HCT116 (cell line): ENCODE measurements at regions not wholly inside any gene's neighbourhood (a gene's known extent, or its start where the extent isn't known, plus 50 kb on each side); places are given as distances from the start of the nearest gene placed in this dataset.

Source experiments
- ATAC-seq: fragments of 200-7000 bp; cut with Tn5 transposase; 2 replicates; pipeline ENCODE4 v1.9.1; 2020; ENCODE audit warnings: mild to moderate bottlenecking, moderate library complexity
- BruUV-seq: library from RNA; stranded (reverse); fragments of 400-500 nt; replicated peaks from 2 replicates; lab custom pipeline; 2021; lab: Mats Ljungman, UMichigan
- CTCF ChIA-PET: fragments of 300-600 bp; sonication (Branson Sonifier 250); formaldehyde crosslinking; loops from one replicate; lab custom pipeline; 2021; ENCODE audit warnings: antibody characterized with exemption; lab: Charles Lee
- POLR2A ChIA-PET: fragments of 300-600, 350-600 bp; sonication (Branson Sonifier 250); formaldehyde crosslinking; loops from one replicate; lab custom pipeline; 2021; ENCODE audit warnings: antibody characterized with exemption; lab: Charles Lee
- RAD21 ChIA-PET, 2 experiments: fragments of 300-600 bp; sonication (Branson Sonifier 250); formaldehyde crosslinking; loops; one replicate each; lab custom pipeline; 2023; ENCODE audit warnings: low total read pairs in 2 of 2; ENCODE audit not compliant: uncharacterized antibody in 2 of 2, unreplicated experiment in 2 of 2, low non-redundant PET in 1 of 2; lab: Charles Lee
- DNase-seq: peaks from one replicate; pipeline ENCODE4 v3.0.0-alpha.2; 2010; ENCODE audit warnings: low read depth, low spot score
- H2AFZ ChIP-seq: fragments of 200-600 bp; shearing (Covaris generic), sonication (generic); 2 replicates; pipeline ENCODE4 v1.6.1; 2017; ENCODE audit warnings: low read depth, mixed run types, mixed read lengths, antibody characterized with exemption, low read length; ENCODE audit not compliant: poor library complexity, severe bottlenecking
- H3K27ac ChIP-seq: 2 replicates; pipeline ENCODE4 v1.5.1; 2012; ENCODE audit warnings: low read depth, low read length
- H3K27me3 ChIP-seq: fragments of 200-600 bp; sonication (generic); 2 replicates; pipeline ENCODE4 v1.6.1; 2016; ENCODE audit warnings: mixed run types, low read length, mixed read lengths; ENCODE audit not compliant: insufficient read depth
- H3K36me3 ChIP-seq, 2 experiments: fragments of 200-500 bp in 1 of 2; fragments of 200-600 bp in 1 of 2; sonication (Bioruptor generic) in 1 of 2; sonication (generic) in 1 of 2; 2 replicates each; pipeline versions ENCODE4 v1.5.1 to v1.6.1; 2014 to 2016; ENCODE audit warnings: low read length in 2 of 2, inconsistent platforms in 1 of 2, mixed read lengths in 1 of 2, mixed run types in 1 of 2; ENCODE audit not compliant: insufficient read depth in 2 of 2, control insufficient read depth in 1 of 2
- H3K4me1 ChIP-seq, 2 experiments: fragments of 200-600 bp in 1 of 2; sonication (generic) in 1 of 2; 2 replicates each; pipeline versions ENCODE4 v1.5.1 to v1.6.1; 2012 to 2017; ENCODE audit warnings: low read length in 2 of 2, inconsistent platforms in 1 of 2, mild to moderate bottlenecking in 1 of 2, mixed read lengths in 1 of 2, mixed run types in 1 of 2, moderate library complexity in 1 of 2; ENCODE audit not compliant: insufficient read depth in 2 of 2, control insufficient read depth in 1 of 2
- H3K4me2 ChIP-seq: fragments of 200-600 bp; sonication (generic); 2 replicates; pipeline ENCODE4 v1.6.1; 2017; ENCODE audit warnings: mixed run types, low read length, mixed read lengths
- H3K4me3 ChIP-seq, 2 experiments: fragments of 200-600 bp in 1 of 2; sonication (generic) in 1 of 2; replicated peaks in 1 of 2; 2 replicates each; pipeline ENCODE4 v1.5.1; 2011 to 2016; ENCODE audit warnings: low read length in 2 of 2, control low read depth in 1 of 2, low read depth in 1 of 2, mild to moderate bottlenecking in 1 of 2, mixed read lengths in 1 of 2, mixed run types in 1 of 2
- H3K79me2 ChIP-seq: fragments of 200-600 bp; sonication (generic); 2 replicates; pipeline ENCODE4 v1.6.1; 2017; ENCODE audit warnings: mild to moderate bottlenecking, mixed run types, low read length, moderate library complexity, mixed read lengths; ENCODE audit not compliant: insufficient read depth
- H3K9ac ChIP-seq: fragments of 200-600 bp; sonication (generic); 2 replicates; pipeline ENCODE4 v1.6.1; 2016; ENCODE audit warnings: low read length, mixed read lengths
- H3K9me2 ChIP-seq: fragments of 200-600 bp; sonication (generic), shearing (Covaris generic); 2 replicates; pipeline ENCODE4 v1.6.1; 2017; ENCODE audit warnings: mixed run types, mild to moderate bottlenecking, moderate library complexity; ENCODE audit not compliant: insufficient read depth
- H3K9me3 ChIP-seq, 2 experiments: fragments of 200-500 bp in 1 of 2; fragments of 200-600 bp in 1 of 2; sonication (Bioruptor generic) in 1 of 2; sonication (generic) in 1 of 2; 2 replicates each; pipeline ENCODE4 v1.6.1; 2014 to 2017; ENCODE audit warnings: low read length in 2 of 2, mixed read lengths in 2 of 2, inconsistent platforms in 1 of 2, low read depth in 1 of 2, mild to moderate bottlenecking in 1 of 2, mixed run types in 1 of 2, moderate library complexity in 1 of 2; ENCODE audit not compliant: control insufficient read depth in 1 of 2, insufficient read depth in 1 of 2
- H4K20me1 ChIP-seq: fragments of 200-600 bp; sonication (generic), shearing (Covaris generic); 2 replicates; pipeline ENCODE4 v1.6.1; 2017; ENCODE audit warnings: mixed run types, mild to moderate bottlenecking, moderate library complexity; ENCODE audit not compliant: insufficient read depth
- ELF1 ChIP-seq: IDR thresholded peaks from 2 replicates; pipeline ENCODE4 v1.6.1; 2012; ENCODE audit warnings: low read depth, borderline replicate concordance
- EZH2phosphoT487 ChIP-seq: fragments of 200-600 bp; IDR thresholded peaks from 2 replicates; pipeline ENCODE4 v1.6.1; 2018; ENCODE audit warnings: antibody characterized with exemption, borderline replicate concordance
- JUND ChIP-seq: IDR thresholded peaks from 2 replicates; pipeline ENCODE4 v1.6.1; 2012
- SIN3A ChIP-seq: IDR thresholded peaks from 2 replicates; pipeline ENCODE4 v1.6.1; 2012; ENCODE audit warnings: low read depth
- SRF ChIP-seq: IDR thresholded peaks from 2 replicates; pipeline ENCODE4 v1.6.1; 2012; ENCODE audit warnings: low read depth
- ZFX ChIP-seq: fragments of 450-650 bp; IDR thresholded peaks from 2 replicates; pipeline ENCODE4 v1.6.1; 2017
- intact Hi-C: fragments of 100-400 bp; cut with micrococcal nuclease; formaldehyde crosslinking; loops from 2 replicates; pipeline ENCODE4 v1.10.0; 2022
- TF ChIP-seq, protein P1 (sequence below): IDR thresholded peaks from 2 replicates; pipeline ENCODE4 v1.6.1; 2012
- TF ChIP-seq, protein P2 (sequence below): IDR thresholded peaks from 2 replicates; pipeline ENCODE4 v1.6.1; 2012
- TF ChIP-seq, protein P3 (sequence below), 3 experiments: fragments of 200-600 bp in 1 of 3; sonication (generic) in 1 of 3; IDR thresholded peaks in 2 of 3; conservative IDR thresholded peaks in 1 of 3; 2 replicates each; pipeline ENCODE4 v1.5.1; 2012 to 2017; ENCODE audit warnings: low read depth in 2 of 3, low read length in 2 of 3, antibody characterized with exemption in 1 of 3, borderline replicate concordance in 1 of 3, control low read depth in 1 of 3, mild to moderate bottlenecking in 1 of 3, mixed read lengths in 1 of 3, mixed run types in 1 of 3, moderate library complexity in 1 of 3; ENCODE audit not compliant: insufficient read depth in 1 of 3
- TF ChIP-seq, protein P4 (sequence below): IDR thresholded peaks from 2 replicates; pipeline ENCODE4 v1.6.1; 2012; ENCODE audit warnings: low read depth

DNA sequence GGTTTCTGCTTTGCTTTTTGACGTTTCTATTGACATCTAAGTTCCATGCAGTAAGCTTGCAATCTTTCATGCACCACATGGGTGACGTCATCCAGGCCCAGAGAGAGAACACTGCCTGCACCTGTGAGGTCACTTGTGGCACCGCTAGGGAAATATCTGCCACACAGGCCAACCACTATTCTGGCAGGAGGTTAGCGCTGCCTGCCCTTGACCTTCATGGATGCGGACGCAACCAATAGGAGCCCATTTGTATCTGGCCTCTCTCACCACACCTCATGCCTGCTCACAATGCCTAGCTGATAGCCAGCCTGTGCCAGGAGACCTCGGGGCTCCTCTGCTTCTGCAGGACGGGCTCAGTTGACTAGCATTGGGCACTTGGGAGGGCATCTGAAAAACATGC, 55.8 kb upstream of the PRR23E start:
- CTCF ChIA-PET, result no interaction called here
- POLR2A ChIA-PET, result no interaction called here

More for the DNA sequence above, 55.8 kb upstream of the PRR23E start:
- H3K4me2 ChIP-seq, result no peak overlapping the region
- H3K9me3 ChIP-seq, result no peaks in the 10 kb centered on the region
- H3K4me1 ChIP-seq, result no peaks in the 10 kb centered on the region
- H3K27ac ChIP-seq, result no peak overlapping the region
- no peak overlapping the region for H3K9ac ChIP-seq
- H4K20me1 ChIP-seq, result no peaks in the 10 kb centered on the region
- no peak for DNase-seq
- no peak overlapping the region for H2AFZ ChIP-seq
- RAD21 ChIA-PET, result interaction anchor here in 1 of 2 experiments (0.7 kb wide), 1 partner anchor 31 kb away, joined by 3 read pairs; no protein-coding TSS in a partner anchor
- ATAC-seq, result no peak
- no peaks in the 10 kb centered on the region for H3K27me3 ChIP-seq
- no TSS peak for BruUV-seq
- H3K4me3 ChIP-seq, result no peak overlapping the region
- TF ChIP-seq, protein P1, sequence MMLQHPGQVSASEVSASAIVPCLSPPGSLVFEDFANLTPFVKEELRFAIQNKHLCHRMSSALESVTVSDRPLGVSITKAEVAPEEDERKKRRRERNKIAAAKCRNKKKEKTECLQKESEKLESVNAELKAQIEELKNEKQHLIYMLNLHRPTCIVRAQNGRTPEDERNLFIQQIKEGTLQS, result no peak
- TF ChIP-seq EZH2phosphoT487, result no peak
- TF ChIP-seq JUND, result no peak
- TF ChIP-seq, protein P2, sequence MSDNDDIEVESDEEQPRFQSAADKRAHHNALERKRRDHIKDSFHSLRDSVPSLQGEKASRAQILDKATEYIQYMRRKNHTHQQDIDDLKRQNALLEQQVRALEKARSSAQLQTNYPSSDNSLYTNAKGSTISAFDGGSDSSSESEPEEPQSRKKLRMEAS, result no peak
- no peak for TF ChIP-seq ELF1
- no peak for TF ChIP-seq SRF
- TF ChIP-seq ZFX, result no peak
- TF ChIP-seq, protein P3, sequence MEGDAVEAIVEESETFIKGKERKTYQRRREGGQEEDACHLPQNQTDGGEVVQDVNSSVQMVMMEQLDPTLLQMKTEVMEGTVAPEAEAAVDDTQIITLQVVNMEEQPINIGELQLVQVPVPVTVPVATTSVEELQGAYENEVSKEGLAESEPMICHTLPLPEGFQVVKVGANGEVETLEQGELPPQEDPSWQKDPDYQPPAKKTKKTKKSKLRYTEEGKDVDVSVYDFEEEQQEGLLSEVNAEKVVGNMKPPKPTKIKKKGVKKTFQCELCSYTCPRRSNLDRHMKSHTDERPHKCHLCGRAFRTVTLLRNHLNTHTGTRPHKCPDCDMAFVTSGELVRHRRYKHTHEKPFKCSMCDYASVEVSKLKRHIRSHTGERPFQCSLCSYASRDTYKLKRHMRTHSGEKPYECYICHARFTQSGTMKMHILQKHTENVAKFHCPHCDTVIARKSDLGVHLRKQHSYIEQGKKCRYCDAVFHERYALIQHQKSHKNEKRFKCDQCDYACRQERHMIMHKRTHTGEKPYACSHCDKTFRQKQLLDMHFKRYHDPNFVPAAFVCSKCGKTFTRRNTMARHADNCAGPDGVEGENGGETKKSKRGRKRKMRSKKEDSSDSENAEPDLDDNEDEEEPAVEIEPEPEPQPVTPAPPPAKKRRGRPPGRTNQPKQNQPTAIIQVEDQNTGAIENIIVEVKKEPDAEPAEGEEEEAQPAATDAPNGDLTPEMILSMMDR (IDR thresholded peaks at IDR 0.05 in 2 of 3, conservative IDR thresholded peaks at IDR 0.05 in 1 of 3; ENCODE audit: borderline replicate concordance in 1 of 3, insufficient read depth in 1 of 3, low read depth in 2 of 3, low read length in 2 of 3), result no peak
- TF ChIP-seq, protein P4, sequence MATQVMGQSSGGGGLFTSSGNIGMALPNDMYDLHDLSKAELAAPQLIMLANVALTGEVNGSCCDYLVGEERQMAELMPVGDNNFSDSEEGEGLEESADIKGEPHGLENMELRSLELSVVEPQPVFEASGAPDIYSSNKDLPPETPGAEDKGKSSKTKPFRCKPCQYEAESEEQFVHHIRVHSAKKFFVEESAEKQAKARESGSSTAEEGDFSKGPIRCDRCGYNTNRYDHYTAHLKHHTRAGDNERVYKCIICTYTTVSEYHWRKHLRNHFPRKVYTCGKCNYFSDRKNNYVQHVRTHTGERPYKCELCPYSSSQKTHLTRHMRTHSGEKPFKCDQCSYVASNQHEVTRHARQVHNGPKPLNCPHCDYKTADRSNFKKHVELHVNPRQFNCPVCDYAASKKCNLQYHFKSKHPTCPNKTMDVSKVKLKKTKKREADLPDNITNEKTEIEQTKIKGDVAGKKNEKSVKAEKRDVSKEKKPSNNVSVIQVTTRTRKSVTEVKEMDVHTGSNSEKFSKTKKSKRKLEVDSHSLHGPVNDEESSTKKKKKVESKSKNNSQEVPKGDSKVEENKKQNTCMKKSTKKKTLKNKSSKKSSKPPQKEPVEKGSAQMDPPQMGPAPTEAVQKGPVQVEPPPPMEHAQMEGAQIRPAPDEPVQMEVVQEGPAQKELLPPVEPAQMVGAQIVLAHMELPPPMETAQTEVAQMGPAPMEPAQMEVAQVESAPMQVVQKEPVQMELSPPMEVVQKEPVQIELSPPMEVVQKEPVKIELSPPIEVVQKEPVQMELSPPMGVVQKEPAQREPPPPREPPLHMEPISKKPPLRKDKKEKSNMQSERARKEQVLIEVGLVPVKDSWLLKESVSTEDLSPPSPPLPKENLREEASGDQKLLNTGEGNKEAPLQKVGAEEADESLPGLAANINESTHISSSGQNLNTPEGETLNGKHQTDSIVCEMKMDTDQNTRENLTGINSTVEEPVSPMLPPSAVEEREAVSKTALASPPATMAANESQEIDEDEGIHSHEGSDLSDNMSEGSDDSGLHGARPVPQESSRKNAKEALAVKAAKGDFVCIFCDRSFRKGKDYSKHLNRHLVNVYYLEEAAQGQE, result no peak
- no peak for TF ChIP-seq SIN3A
- H3K36me3 ChIP-seq, result no peaks in the 10 kb centered on the region
- intact Hi-C loops, result no loop called here
- H3K79me2 ChIP-seq, result no peaks in the 10 kb centered on the region
- H3K9me2 ChIP-seq, result no peaks in the 10 kb centered on the region
